AG04449 (cell line): ENCODE measurements at regions not wholly inside any gene's neighbourhood (a gene's known extent, or its start where the extent isn't known, plus 50 kb on each side); places are given as distances from the start of the nearest gene placed in this dataset.

Experiments used
- CTCF ChIA-PET: fragments of 350-600 bp; formaldehyde crosslinking; extraction: SDS; loops from one replicate; lab custom pipeline; 2021; ENCODE audit warnings: antibody characterized with exemption; lab: Yijun Ruan, JAX
- POLR2A ChIA-PET: fragments of 400-600, 350-600 bp; formaldehyde crosslinking; extraction: SDS; loops from one replicate; lab custom pipeline; 2020; ENCODE audit warnings: antibody characterized with exemption, inconsistent platforms; lab: Yijun Ruan, JAX
- DNase-seq: peaks from one replicate; pipeline ENCODE4 v3.0.0-alpha.2; 2010; ENCODE audit warnings: low read depth, low spot score
- H3K4me3 ChIP-seq: 2 replicates; pipeline ENCODE4 v1.5.1; 2011; ENCODE audit warnings: low read depth, mild to moderate bottlenecking, control low read depth, low read length
- TF ChIP-seq, protein P1 (sequence below): IDR thresholded peaks from one replicate; pipeline ENCODE4 v1.5.1; 2011; ENCODE audit warnings: mild to moderate bottlenecking, moderate library complexity, low read length, control low read depth, inconsistent platforms; ENCODE audit not compliant: insufficient read depth; ENCODE audit errors: missing control alignments

DNA sequence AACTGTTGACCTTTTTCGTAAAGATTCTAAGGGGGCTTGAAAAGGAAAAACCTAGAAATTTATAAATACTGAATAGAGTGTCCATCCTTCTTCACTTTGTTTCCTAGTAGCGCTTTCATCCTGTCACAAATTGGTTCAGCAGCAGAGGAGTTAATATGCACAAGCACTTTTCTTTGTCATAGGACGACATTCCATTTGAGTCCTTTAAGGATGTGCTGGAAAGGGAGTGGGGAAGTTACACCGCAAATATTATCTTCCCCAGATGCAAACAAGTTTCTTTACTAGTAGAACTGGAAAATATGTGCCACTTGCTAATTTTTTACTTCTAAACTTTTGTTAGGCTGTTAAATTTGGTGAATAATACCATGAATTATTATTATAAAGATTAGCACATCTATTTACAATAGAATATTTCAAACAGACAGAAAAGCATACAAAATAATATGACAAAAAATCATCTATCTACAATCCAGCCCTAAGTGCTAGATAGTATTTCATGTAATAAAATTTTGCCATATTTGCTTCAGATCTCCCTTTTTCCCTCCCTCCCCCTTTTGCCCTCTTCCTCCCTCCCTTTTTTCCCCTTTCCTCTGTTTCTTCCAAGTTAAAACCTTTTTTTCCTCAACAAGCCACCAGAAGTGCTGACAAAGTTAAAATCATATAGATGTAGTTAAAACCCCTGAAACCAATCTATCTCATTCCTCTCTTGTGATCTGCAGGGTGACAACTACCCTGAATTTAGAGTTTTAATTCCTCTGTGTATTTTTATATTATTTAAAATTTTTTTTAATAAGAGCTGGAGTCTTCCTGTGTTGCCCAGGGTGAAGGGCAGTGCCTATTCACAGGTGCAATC, 50.5 kb upstream of the MAP4K3 start:
- POLR2A ChIA-PET: no interaction called here
- TF ChIP-seq, protein P1, sequence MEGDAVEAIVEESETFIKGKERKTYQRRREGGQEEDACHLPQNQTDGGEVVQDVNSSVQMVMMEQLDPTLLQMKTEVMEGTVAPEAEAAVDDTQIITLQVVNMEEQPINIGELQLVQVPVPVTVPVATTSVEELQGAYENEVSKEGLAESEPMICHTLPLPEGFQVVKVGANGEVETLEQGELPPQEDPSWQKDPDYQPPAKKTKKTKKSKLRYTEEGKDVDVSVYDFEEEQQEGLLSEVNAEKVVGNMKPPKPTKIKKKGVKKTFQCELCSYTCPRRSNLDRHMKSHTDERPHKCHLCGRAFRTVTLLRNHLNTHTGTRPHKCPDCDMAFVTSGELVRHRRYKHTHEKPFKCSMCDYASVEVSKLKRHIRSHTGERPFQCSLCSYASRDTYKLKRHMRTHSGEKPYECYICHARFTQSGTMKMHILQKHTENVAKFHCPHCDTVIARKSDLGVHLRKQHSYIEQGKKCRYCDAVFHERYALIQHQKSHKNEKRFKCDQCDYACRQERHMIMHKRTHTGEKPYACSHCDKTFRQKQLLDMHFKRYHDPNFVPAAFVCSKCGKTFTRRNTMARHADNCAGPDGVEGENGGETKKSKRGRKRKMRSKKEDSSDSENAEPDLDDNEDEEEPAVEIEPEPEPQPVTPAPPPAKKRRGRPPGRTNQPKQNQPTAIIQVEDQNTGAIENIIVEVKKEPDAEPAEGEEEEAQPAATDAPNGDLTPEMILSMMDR: no peak
- no peak overlapping the region for H3K4me3 ChIP-seq
- CTCF ChIA-PET: interaction anchor here (0.8 to 1.3 kb wide), 3 partner anchors 9 to 19 kb away, joined by 3 to 4 read pairs (median 3); no protein-coding TSS in a partner anchor
- DNase-seq: no peak

DNA sequence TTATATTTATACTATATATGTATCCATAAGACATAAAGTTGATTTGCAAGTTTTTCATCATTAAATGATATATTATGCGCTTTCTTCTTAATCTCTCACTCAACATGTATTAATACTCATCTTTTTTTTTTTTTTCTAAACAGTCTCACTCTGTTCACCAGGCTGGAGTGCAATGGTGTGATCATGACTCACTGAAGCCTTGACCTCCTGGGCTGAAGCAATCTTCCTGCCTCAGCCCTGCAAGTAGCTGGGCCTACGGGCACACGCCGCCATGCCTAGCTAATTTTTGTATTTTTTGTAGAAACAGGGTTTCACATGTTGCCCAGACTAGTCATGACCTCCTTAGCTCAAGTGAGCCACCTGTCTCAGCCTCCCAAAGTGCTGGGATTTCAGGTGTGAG, 51.4 kb upstream of the MAP4K3 start:
- no peak for DNase-seq
- TF ChIP-seq, protein P1: no peak
- CTCF ChIA-PET: interaction anchor here (1.1 to 1.3 kb wide), 2 partner anchors 8 to 19 kb away, joined by 3 to 4 read pairs; no protein-coding TSS in a partner anchor
- POLR2A ChIA-PET: interaction anchor here (0.6 to 0.8 kb wide), 2 partner anchors 78 to 200 kb away, joined by 3 read pairs; no protein-coding TSS in a partner anchor
- no peak overlapping the region for H3K4me3 ChIP-seq

- ChIA-PET CTCF (no interaction called here), POLR2A (no interaction called here)
- DNase-seq: no peak
- TF ChIP-seq, protein P1: no peak
- no peak overlapping the region for H3K4me3 ChIP-seq
These were observed 53.5 kb upstream of the MAP4K3 start for GRCh38 chr2:39490586-39490985.

GRCh38 chr2:39491653-39492052, 54.6 kb upstream of the MAP4K3 start:
- no peak overlapping the region for H3K4me3 ChIP-seq
- TF ChIP-seq, protein P1: no peak

DNA sequence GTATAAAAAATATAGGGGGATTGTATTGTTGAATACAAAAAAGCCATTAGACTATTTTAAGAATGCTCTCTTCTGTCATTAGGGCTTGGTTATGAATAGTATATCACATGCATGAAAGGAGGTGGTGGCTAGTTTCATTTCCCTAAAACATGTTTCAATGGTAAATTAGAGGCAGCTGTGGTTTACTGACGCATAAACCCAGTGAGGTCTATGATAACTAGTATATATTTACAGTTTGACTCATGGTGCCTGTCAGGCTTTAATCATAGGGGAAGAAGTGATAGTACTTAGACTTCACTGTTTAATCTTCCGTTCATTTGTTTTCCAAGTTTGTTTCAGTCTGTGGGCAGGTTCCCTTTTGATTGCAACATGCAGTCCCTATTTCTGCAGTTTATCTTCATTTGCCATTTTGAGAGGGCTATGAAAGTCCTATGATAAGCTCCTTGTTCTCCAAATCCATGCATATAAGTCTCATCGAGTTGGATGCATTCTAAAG, 55.1 kb upstream of the MAP4K3 start:
- TF ChIP-seq, protein P1: no peak
- ChIA-PET POLR2A (interaction anchor here (1.0 kb wide), 1 partner anchor 38 kb away, joined by 3 read pairs; no protein-coding TSS in a partner anchor), CTCF (interaction anchor here (1.2 kb wide), 1 partner anchor 31 kb away, joined by 4 read pairs; no protein-coding TSS in a partner anchor)
- no peak overlapping the region for H3K4me3 ChIP-seq
- DNase-seq: peak; percentile 75

More at GRCh38 chr2:39491653-39492052, 54.6 kb upstream of the MAP4K3 start:
- no peak for DNase-seq
- CTCF ChIA-PET: interaction anchor here (1.2 kb wide), 1 partner anchor 31 kb away, joined by 4 read pairs; no protein-coding TSS in a partner anchor
- POLR2A ChIA-PET: interaction anchor here (1.0 kb wide), 1 partner anchor 39 kb away, joined by 3 read pairs; no protein-coding TSS in a partner anchor

- no peak for DNase-seq
- CTCF ChIA-PET: no interaction called here
- POLR2A ChIA-PET: interaction anchor here (1.0 kb wide), 1 partner anchor 38 kb away, joined by 3 read pairs; no protein-coding TSS in a partner anchor
- no peak overlapping the region for H3K4me3 ChIP-seq
- TF ChIP-seq, protein P1: no peak
These were observed 55.6 kb upstream of the MAP4K3 start for GRCh38 chr2:39492716-39493115.
